ENCODE measurements at regions not wholly inside any gene's neighbourhood (a gene's known extent, or its start where the extent isn't known, plus 50 kb on each side); places are given as distances from the start of the nearest gene placed in this dataset.

GRCh38 chr5:68418680-68419079 is 203.1 kb downstream of the PIK3R1 start:
- no peak overlapping the region for H2AFZ ChIP-seq (replicated peaks)
- peaks cover 27% of the 10 kb centered on the region for H3K4me1 Mint-ChIP-seq
- no peaks in the 10 kb centered on the region for H3K36me3 ChIP-seq
- H3K4me2 ChIP-seq = no peak overlapping the region
- no peak for DNase-seq (ENCODE audit: low spot score)
- H3K9ac ChIP-seq = no peak overlapping the region
- H3K4me3 ChIP-seq = no peak overlapping the region
- TF ChIP-seq, protein P1, sequence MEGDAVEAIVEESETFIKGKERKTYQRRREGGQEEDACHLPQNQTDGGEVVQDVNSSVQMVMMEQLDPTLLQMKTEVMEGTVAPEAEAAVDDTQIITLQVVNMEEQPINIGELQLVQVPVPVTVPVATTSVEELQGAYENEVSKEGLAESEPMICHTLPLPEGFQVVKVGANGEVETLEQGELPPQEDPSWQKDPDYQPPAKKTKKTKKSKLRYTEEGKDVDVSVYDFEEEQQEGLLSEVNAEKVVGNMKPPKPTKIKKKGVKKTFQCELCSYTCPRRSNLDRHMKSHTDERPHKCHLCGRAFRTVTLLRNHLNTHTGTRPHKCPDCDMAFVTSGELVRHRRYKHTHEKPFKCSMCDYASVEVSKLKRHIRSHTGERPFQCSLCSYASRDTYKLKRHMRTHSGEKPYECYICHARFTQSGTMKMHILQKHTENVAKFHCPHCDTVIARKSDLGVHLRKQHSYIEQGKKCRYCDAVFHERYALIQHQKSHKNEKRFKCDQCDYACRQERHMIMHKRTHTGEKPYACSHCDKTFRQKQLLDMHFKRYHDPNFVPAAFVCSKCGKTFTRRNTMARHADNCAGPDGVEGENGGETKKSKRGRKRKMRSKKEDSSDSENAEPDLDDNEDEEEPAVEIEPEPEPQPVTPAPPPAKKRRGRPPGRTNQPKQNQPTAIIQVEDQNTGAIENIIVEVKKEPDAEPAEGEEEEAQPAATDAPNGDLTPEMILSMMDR (IDR thresholded peaks at IDR 0.05) = no peak
- TF ChIP-seq EZH2 (IDR thresholded peaks at IDR 0.05) = no peak
- TF ChIP-seq EZH2phosphoT487 (IDR thresholded peaks at IDR 0.05) = no peak
- no peaks in the 10 kb centered on the region for H3K27me3 ChIP-seq
- H4K20me1 ChIP-seq (ENCODE audit: low read depth) = no peaks in the 10 kb centered on the region
- H3K9me3 Mint-ChIP-seq = no peaks in the 10 kb centered on the region
- H3F3A ChIP-seq (ENCODE audit: low read depth) = no peaks in the 10 kb centered on the region
- no peaks in the 10 kb centered on the region for H3K9me3 ChIP-seq (ENCODE audit: low read depth)
- H3K36me3 Mint-ChIP-seq = no peaks in the 10 kb centered on the region
- no peak overlapping the region for H3K4me3 Mint-ChIP-seq
- no peaks in the 10 kb centered on the region for H3K27me3 Mint-ChIP-seq (ENCODE audit: insufficient read depth, low read depth)
- H3K4me1 ChIP-seq = peaks cover 9% of the 10 kb centered on the region
- H3K27ac ChIP-seq = no peak overlapping the region
- H3K79me2 ChIP-seq (ENCODE audit: low read depth) = no peaks in the 10 kb centered on the region
- no peak overlapping the region for H3K27ac Mint-ChIP-seq

DNA sequence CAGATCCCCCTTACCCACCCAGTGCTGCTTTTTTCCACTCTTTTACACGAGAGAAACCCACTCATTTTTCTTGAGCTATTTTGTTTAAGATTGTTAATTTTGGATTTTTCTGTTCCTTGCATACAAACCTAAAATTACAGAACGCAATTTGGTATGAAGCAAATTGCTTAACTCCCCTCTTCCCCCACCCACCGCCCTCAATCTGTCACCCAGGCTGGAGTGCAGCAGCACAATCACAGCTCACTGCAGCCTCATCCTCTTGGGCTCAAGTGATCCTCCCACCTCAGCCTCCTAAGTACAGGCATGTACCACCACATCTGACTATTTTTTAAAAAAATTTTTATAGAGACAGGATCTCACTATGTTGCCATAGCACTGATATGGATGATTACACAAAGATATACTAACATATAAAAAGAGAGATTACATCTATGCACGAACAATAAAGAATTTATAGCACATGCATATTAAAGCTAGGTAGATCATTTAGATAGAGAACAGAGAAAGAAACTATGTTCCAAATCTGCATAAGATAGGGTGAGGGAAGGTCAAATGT is 203.6 kb downstream of the PIK3R1 start:
- Histone ChIP-seq H3K79me2 (ENCODE audit: low read depth) (no peaks in the 10 kb centered on the region), H3K4me3 (no peak overlapping the region), H3F3A (ENCODE audit: low read depth) (no peaks in the 10 kb centered on the region), H3K27me3 (no peaks in the 10 kb centered on the region), H3K36me3 (no peaks in the 10 kb centered on the region), H3K9ac (no peak overlapping the region), H3K27ac (no peak overlapping the region), H3K9me3 (ENCODE audit: low read depth) (no peaks in the 10 kb centered on the region), H2AFZ (replicated peaks) (no peak overlapping the region), H3K4me1 (peaks cover 9% of the 10 kb centered on the region), H3K4me2 (no peak overlapping the region), H4K20me1 (ENCODE audit: low read depth) (no peaks in the 10 kb centered on the region)
- TF ChIP-seq, protein P1 (IDR thresholded peaks at IDR 0.05) = no peak
- TF ChIP-seq EZH2phosphoT487 (IDR thresholded peaks at IDR 0.05) = no peak
- no peak for TF ChIP-seq EZH2 (IDR thresholded peaks at IDR 0.05)
- no peak for DNase-seq (ENCODE audit: low spot score)
- Mint-ChIP-seq H3K9me3 (no peaks in the 10 kb centered on the region), H3K4me1 (peaks cover 27% of the 10 kb centered on the region), H3K27ac (peak overlapping the region; percentile 3), H3K27me3 (ENCODE audit: insufficient read depth, low read depth) (no peaks in the 10 kb centered on the region), H3K36me3 (no peaks in the 10 kb centered on the region), H3K4me3 (no peak overlapping the region)

- H3K27me3 ChIP-seq = no peaks in the 10 kb centered on the region
- Mint-ChIP-seq H3K27me3 (ENCODE audit: insufficient read depth, low read depth) (no peaks in the 10 kb centered on the region), H3K27ac (peak overlapping the region; percentile 19), H3K4me1 (peaks cover 27% of the 10 kb centered on the region), H3K36me3 (no peaks in the 10 kb centered on the region), H3K4me3 (no peak overlapping the region), H3K9me3 (no peaks in the 10 kb centered on the region)
- TF ChIP-seq EZH2phosphoT487 (IDR thresholded peaks at IDR 0.05) (no peak), EZH2 (IDR thresholded peaks at IDR 0.05) (no peak)
- TF ChIP-seq, protein P1 (IDR thresholded peaks at IDR 0.05) = no peak
- no peaks in the 10 kb centered on the region for H4K20me1 ChIP-seq (ENCODE audit: low read depth)
- peak; percentile 18 for DNase-seq (ENCODE audit: low spot score)
- no peak overlapping the region for H2AFZ ChIP-seq (replicated peaks)
- H3K4me1 ChIP-seq = peaks cover 9% of the 10 kb centered on the region
- H3K36me3 ChIP-seq = no peaks in the 10 kb centered on the region
- no peak overlapping the region for H3K9ac ChIP-seq
- no peaks in the 10 kb centered on the region for H3F3A ChIP-seq (ENCODE audit: low read depth)
- H3K4me2 ChIP-seq = no peak overlapping the region
- H3K27ac ChIP-seq = no peak overlapping the region
- no peaks in the 10 kb centered on the region for H3K9me3 ChIP-seq (ENCODE audit: low read depth)
- no peaks in the 10 kb centered on the region for H3K79me2 ChIP-seq (ENCODE audit: low read depth)
- H3K4me3 ChIP-seq = no peak overlapping the region
Observed at GRCh38 chr5:68419637-68420452, 204.3 kb downstream of the PIK3R1 start.

Data from neural progenitor cell (in vitro differentiated cells).